ENCODE measurements at regions not wholly inside any gene's neighbourhood (a gene's known extent, or its start where the extent isn't known, plus 50 kb on each side); places are given as distances from the start of the nearest gene placed in this dataset.
"Not testable (repeated sequence)": the region's sequence is repeated elsewhere in the genome, so short reads cannot be mapped to it uniquely, and the experiment has no call there.

DNA sequence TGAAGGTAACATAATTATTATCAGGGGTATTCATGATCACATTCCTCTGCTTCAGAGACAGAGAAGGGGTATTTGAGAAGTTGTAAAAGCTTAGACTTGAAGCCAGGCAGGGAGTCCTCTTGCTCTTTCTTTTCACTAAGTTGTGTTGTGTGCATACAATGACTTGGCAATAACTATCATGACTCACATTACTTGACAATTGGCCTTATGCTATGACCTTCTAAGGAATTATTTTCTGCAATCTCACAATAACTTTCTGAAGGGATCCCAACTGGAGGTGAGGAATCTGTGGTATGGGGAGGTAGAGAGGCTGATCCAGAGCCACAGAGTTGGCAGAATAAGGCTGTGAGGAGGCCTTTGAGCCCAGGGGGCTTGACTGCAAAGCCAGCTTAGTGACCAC is 622.3 kb downstream of the MTRR start:
- no peak for DNase-seq

DNA sequence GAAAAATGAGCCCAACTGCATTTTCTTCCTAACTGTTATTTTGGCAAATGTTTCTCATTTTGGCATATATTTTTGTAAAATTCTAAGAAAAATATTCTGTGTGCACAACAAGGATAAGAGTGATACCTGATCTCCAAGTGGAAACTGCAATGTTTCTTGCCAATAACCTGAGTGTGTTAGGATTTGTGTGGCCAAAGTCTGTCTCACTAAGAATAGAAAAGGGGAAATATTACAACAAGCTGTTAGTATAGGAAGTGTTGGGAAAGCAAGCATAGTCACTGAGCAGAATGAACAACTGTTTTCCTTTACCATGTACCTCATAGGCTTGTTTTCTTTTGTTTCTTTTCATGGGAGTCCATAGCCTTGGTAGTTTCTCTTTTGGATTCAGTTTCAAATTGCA is 624.2 kb downstream of the MTRR start:
- no peak for DNase-seq

- no peak for DNase-seq
These were observed 631.5 kb downstream of the MTRR start for GRCh38 chr5:8500426-8500825.

GRCh38 chr5:8505196-8505595 is 636.2 kb downstream of the MTRR start:
- DNase-seq, result no peak

DNA sequence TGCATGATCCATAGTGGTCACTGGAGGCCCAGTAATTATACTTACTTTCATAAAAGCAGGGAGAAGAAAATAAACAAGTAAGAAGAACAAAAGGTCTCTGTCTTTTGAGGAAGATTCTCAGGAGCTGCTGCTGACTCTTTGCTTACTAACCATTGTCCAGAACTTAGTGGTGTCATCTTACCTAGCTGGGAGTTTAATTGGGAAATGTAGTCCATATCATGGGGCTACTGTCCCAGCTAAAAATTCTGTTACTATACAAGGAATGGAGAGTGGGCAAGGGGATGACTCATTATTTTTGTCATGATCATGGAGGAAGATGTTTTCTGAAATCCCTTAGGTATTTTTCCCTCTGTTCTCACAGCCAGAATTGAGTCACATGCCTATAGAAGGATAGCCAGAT is 639.3 kb downstream of the MTRR start:
- DNase-seq, result no peak

DNA sequence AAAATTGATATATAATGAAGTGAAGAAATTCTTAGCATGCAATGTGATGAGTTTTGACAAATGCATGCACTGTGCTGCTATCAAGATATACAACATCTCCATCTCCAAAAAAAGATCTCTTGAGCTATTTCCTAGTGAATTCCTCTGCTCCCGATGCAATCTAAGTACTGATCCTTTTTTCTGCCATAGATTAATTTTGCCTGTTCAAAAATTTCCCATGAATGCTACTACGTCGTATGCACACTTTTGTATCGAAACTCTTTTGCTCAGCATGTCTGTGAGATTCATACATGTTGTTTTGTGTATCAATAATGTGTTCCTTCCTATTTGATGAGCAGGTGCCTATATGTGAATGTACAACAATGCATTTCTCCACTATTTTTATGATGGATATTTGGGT is 647.4 kb downstream of the MTRR start:
- no peak for DNase-seq

GRCh38 chr5:8517456-8517855 is 648.5 kb downstream of the MTRR start:
- DNase-seq, result no peak

DNA sequence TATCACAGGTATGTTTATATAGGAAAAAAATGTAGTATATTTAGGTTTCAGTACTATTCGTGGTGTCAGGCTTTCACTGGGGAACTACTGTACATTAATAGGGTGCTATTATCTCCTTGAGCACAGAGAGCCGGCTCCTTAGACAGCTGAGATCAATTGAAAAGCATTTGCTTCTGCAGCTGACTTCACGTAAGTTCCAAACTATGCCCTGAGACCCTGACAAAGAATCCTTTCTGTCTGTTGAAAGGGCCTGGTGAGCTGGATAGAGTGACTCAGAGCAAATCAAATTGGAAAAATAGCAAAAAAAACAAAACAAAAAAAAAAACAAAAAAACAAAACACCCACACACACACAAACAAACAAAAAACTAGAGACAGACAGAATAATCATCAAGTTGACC is 652.0 kb downstream of the MTRR start:
- DNase-seq, result no peak

- no peak for DNase-seq
These were observed 653.0 kb downstream of the MTRR start for GRCh38 chr5:8521991-8522390.

GRCh38 chr5:8522646-8523045 is 653.7 kb downstream of the MTRR start:
- DNase-seq, result no peak

DNA sequence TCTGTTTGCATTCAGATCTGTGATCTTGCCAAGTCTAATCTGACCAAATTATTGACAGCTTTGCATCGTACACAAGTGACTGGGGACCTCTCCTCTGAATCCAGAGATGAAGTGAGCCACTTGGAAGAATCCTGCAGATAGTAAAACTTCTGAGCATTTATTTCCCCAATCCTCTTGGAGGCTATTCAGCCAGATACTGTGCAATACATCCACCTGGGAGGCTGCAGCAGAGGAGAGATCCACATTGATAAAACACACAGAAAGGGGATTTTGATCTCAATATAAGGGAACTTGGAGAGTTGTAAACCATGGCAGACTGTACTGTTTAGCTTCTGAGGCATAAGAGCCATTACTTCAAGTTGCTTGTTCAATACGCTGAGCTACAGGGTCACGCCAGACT is 654.6 kb downstream of the MTRR start:
- no peak for DNase-seq

DNA sequence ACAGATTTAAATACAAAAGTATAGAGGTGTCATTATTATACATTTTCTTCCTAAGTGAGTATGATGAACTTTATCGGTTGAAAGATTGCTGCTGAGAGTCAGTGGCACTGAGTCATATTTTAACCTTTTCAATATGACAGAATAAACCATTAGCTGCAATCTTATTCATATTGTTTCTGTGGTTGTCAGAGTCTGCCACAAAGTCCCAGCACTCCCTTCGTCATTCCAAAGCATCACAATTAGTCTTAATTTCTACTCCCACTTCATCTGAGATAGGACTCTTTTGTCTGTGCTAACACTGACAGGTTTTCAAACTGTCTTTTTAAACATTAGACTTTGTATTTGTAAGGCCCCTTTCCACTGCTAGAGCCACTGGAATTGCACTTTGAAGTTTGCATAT is 656.9 kb downstream of the MTRR start:
- no peak for DNase-seq

DNA sequence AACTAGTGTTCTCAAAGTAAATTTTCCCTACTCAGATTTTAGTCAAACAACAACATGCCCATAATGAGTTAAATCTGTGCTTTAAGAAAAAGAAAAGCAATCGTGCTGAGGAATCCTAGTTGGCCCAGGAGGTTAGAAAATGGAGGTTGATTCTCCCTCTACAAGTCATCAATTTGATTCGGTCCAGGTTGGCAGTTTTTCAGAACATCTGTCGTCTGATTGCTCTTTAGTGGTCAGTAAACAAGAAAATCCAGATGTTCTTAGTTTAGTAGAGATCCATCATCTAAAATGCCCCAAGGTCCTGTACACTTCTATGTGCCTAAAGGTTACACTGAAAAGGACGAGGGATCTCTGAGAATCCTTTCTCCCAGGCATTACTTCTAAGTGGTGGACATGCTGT is 659.2 kb downstream of the MTRR start:
- no peak for DNase-seq

DNA sequence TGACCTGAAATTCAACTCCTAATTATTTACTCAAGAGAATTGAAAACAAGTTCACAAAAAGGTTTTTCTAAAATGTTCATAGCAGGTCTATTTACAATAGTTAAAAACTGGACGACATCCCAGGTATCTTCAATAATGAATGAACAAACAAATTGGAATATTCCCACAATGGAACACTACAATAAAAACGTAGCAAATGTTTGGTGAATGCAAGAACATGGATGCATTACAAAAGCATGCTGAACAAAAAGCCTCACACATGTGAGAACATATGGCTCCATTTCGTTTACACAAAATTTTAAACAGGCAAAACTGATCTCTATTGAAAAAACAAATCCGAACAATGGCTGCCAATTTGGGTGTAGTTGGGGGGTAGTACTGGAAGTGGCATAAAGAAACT is 669.9 kb downstream of the MTRR start:
- no peak for DNase-seq

GRCh38 chr5:8540317-8540716 is 671.4 kb downstream of the MTRR start:
- no peak for DNase-seq

- DNase-seq, result no peak
These were observed 682.0 kb downstream of the MTRR start for GRCh38 chr5:8550921-8551320.

DNA sequence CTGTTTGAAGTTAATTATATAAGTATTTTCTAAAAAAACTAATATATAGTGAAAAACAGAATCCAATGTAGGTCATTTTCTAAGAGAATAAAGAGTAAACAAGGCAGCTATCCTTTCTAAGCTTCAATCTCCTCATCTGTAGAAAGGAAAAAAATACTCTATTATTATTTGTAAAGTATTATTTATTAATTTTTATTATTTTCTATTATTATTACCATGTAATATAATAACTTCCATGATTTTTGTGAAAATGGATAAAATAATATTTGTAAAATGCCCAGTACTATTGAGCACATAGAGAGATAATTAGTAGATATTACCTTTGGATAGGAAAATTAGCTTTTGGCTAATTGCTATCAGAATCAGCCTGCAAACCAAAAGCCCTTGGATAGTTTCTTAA is 684.4 kb downstream of the MTRR start:
- DNase-seq, result no peak

GRCh38 chr5:8557728-8558127 is 688.8 kb downstream of the MTRR start:
- no peak for DNase-seq

DNA sequence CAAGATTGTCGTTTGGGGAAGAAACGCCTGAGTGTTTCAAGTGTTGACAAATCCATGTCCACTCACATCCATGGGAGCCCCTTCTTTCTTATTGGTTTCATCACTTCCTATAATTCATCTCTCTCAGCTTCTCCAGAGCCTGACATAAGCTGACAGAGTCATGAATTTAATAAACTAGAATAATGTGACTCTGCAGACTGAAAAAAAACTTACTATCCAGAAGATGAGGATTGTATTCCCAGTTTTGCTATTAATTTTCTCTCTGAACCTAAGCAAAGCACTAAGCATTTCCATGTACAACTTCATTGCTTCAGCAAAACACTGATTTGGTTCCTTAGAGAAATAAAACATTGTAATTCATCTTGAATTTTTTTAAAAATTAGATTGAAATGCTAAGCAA is 691.8 kb downstream of the MTRR start:
- no peak for DNase-seq

DNA sequence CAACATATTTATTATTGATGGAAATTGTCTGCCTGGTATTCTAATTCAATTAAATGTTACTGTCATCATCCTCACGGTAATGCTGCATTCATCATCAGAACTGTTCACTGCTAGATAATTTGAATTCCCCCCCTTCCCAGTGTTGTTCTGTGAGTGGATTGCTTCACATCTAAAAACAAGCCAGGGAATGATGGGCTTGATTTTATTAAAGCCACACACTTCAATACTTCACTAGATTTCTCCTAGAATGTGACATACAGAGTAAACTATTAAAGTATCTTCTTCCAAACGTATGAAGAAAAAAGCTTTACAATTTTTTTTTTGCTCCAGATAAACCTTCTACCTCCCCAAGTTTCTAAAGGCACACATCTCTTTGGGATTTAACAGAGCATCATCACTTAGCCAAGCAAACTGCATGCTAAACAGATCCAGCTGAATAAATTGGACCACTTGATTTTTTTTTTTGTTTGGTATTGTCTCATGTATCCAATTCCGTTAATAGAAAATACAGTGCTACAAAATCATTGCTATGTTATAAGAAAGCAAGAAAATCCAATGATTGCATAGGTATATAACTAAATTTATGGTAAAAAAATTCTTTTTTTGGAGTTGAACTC is 692.4 kb downstream of the MTRR start:
- DNase-seq, result no peak

- no peak for DNase-seq
These were observed 692.9 kb downstream of the MTRR start for GRCh38 chr5:8561854-8562253.

- not testable (repeated sequence) for DNase-seq
These were observed 694.6 kb downstream of the MTRR start for GRCh38 chr5:8563540-8563939.

DNA sequence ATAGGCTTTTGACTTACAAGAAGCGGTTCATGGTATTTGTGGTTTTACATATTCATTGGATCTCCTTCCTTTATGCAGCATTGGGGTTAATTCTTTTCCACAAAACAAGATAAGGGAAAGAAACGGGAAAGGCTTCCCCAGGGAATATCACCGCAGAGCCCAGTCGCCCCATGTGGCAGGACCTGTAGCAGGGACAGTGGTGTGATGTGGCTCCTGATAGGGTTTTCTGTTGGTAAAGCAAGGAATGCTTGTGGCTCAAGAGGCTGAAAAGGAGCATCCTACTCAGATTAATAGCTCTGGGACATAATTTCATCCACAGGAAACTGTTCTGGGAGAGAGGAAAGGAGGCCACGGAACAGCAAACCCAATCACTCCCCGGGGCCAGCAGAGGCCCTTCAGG is 699.9 kb downstream of the MTRR start:
- DNase-seq, result no peak

GRCh38 chr5:8570528-8570927 is 701.6 kb downstream of the MTRR start:
- no peak for DNase-seq

GRCh38 chr5:8576178-8576577 is 707.2 kb downstream of the MTRR start:
- no peak for DNase-seq

DNA sequence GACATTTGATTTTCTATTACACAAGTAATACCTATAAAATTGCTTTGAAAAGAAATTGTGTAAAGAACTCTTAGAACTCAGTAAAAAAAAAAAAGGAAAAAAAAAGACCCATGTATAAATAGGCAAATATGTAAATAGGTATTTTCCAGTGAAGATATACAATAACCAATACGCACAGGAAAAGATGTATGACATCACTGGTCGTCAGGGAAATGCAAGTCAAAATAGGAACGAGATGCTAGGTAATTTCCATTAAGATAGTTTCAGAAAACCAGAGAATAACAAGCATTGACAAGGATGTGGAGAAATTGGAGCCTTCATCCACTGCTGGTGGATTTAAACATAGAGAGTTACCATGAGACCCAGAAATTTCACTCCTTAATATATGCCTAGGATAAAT is 708.8 kb downstream of the MTRR start:
- DNase-seq, result no peak
